K562 (cell line): ENCODE measurements at regions not wholly inside any gene's neighbourhood (a gene's known extent, or its start where the extent isn't known, plus 50 kb on each side); places are given as distances from the start of the nearest gene placed in this dataset.

ENCODE experiments used
- ATAC-seq: fragments of 200-7000 bp; cut with Tn5 transposase; 3 replicates; pipeline ENCODE4 v1.9.1; 2020; ENCODE audit warnings: moderate library complexity
- BruUV-seq: library from RNA; stranded (reverse); fragments of 400-500 nt; replicated peaks from 2 replicates; lab custom pipeline; 2021; lab: Mats Ljungman, UMichigan
- CTCF ChIA-PET: fragments of 300-600 bp; formaldehyde crosslinking; extraction: SDS; loops from one replicate; lab custom pipeline; 2021; ENCODE audit warnings: low intra/inter-chr PET ratio; lab: Yijun Ruan, JAX
- POLR2A ChIA-PET: fragments of 300-600, 350-650 bp; sonication (Branson Sonifier 250); formaldehyde crosslinking; extraction: SDS; loops from one replicate; lab custom pipeline; 2021; ENCODE audit warnings: antibody characterized with exemption, inconsistent platforms; lab: Yijun Ruan, JAX
- DNase-seq, 4 experiments: peaks; one replicate each; pipeline versions ENCODE4 v3.0.0 to v3.0.0-alpha.2; 2011 to 2018; ENCODE audit warnings: low spot score in 3 of 4, mixed read lengths in 3 of 4; ENCODE audit errors: extremely low read depth in 1 of 4
- FAIRE-seq: peaks from 2 replicates; lab custom pipeline; 2011; peaks lifted over from hg19 to GRCh38; lab: Jason Lieb, UNC
- H2AFZ ChIP-seq: 2 replicates; pipeline ENCODE4 v1.6.0; 2011; ENCODE audit warnings: low read depth, low read length, control low read depth, inconsistent platforms
- H3K27ac ChIP-seq: fragments of 200-600 bp; 3 replicates; pipeline ENCODE4 v1.8.0; 2011; ENCODE audit warnings: low read depth, mild to moderate bottlenecking, control low read depth, inconsistent platforms, low read length, moderate library complexity, mixed read lengths; ENCODE audit errors: extremely low read depth
- H3K27me3 ChIP-seq, 2 experiments: fragments of 300-600 bp in 1 of 2; 2 replicates in 1 of 2; 3 replicates in 1 of 2; pipeline versions ENCODE4 v1.6.0 to v1.8.0; 2011; ENCODE audit warnings: inconsistent platforms in 2 of 2, low read length in 2 of 2, mild to moderate bottlenecking in 1 of 2, mixed read lengths in 1 of 2, moderate library complexity in 1 of 2; ENCODE audit not compliant: control insufficient read depth in 2 of 2, insufficient read depth in 2 of 2
- H3K36me3 ChIP-seq: fragments of 300-600 bp; 3 replicates; pipeline ENCODE4 v1.8.0; 2011; ENCODE audit warnings: mild to moderate bottlenecking, low read length, inconsistent platforms; ENCODE audit not compliant: control insufficient read depth, insufficient read depth
- H3K4me1 ChIP-seq, 2 experiments: fragments of 200-600 bp in 1 of 2; replicated peaks in 1 of 2; 2 replicates in 1 of 2; 3 replicates in 1 of 2; pipeline versions ENCODE4 v1.5.1 to v1.8.0; 2011; ENCODE audit warnings: inconsistent platforms in 2 of 2, low read length in 2 of 2, mild to moderate bottlenecking in 1 of 2, mixed read lengths in 1 of 2, moderate library complexity in 1 of 2; ENCODE audit not compliant: control insufficient read depth in 2 of 2, insufficient read depth in 2 of 2
- H3K4me2 ChIP-seq: 2 replicates; pipeline ENCODE4 v1.6.1; 2011; ENCODE audit warnings: low read length, control low read depth, inconsistent platforms, mixed read lengths; ENCODE audit not compliant: insufficient read depth
- H3K4me3 ChIP-seq: fragments of 200-600 bp; sonication (generic), shearing (Covaris generic); 2 replicates; pipeline ENCODE4 v1.5.1; 2016; ENCODE audit warnings: control low read depth, inconsistent platforms
- H3K79me2 ChIP-seq: fragments of 200-600 bp; 3 replicates; pipeline ENCODE4 v1.8.0; 2011; ENCODE audit warnings: low read length, inconsistent platforms; ENCODE audit not compliant: control insufficient read depth, insufficient read depth
- H3K9ac ChIP-seq, 2 experiments: 2 replicates each; pipeline versions ENCODE4 v1.6.0 to v1.6.1; 2011; ENCODE audit warnings: low read depth in 2 of 2, low read length in 2 of 2, control low read depth in 1 of 2, inconsistent platforms in 1 of 2, mild to moderate bottlenecking in 1 of 2, mixed read lengths in 1 of 2; ENCODE audit not compliant: insufficient read depth in 1 of 2
- H3K9me1 ChIP-seq: one replicate; pipeline ENCODE4 v1.6.0; 2011; ENCODE audit warnings: inconsistent platforms, mild to moderate bottlenecking, low read length, moderate library complexity; ENCODE audit not compliant: control insufficient read depth, insufficient read depth
- H3K9me3 ChIP-seq: replicated peaks from 2 replicates; pipeline ENCODE4 v1.5.1; 2011; ENCODE audit warnings: low read depth, low read length, inconsistent platforms; ENCODE audit not compliant: control insufficient read depth, insufficient read depth
- H4K20me1 ChIP-seq: replicated peaks from 2 replicates; pipeline ENCODE4 v1.6.1; 2011; ENCODE audit warnings: low read length, inconsistent platforms, mixed read lengths; ENCODE audit not compliant: control insufficient read depth, insufficient read depth
- HIVEP1 ChIP-seq: fragments of 250-450 bp; sonication (Bioruptor Pico); IDR thresholded peaks from 2 replicates; pipeline ENCODE4 v1.4.0; 2020; ENCODE audit warnings: mild to moderate bottlenecking
- HNRNPH1 ChIP-seq: fragments of 200-400 bp; formaldehyde crosslinking; optimal IDR thresholded peaks from 2 replicates; pipeline ENCODE3; 2017; ENCODE audit warnings: low read depth, mild to moderate bottlenecking, low read length, moderate library complexity
- JUNB ChIP-seq: fragments of 450-650 bp; formaldehyde crosslinking; conservative IDR thresholded peaks from 2 replicates; pipeline ENCODE4 v1.4.0; 2020; ENCODE audit warnings: mild to moderate bottlenecking
- MCM5 ChIP-seq: fragments of 450-650 bp; IDR thresholded peaks from 2 replicates; pipeline ENCODE4 v1.6.1; 2016; ENCODE audit warnings: low read depth
- MYBL2 ChIP-seq, 2 experiments: fragments of 450-650 bp in 1 of 2; sonication (generic) in 1 of 2; formaldehyde crosslinking in 1 of 2; IDR thresholded peaks; 2 replicates each; pipeline versions ENCODE4 v1.6.1 to v1.8.1; 2017 to 2022; ENCODE audit warnings: borderline replicate concordance in 1 of 2, inconsistent platforms in 1 of 2, low read depth in 1 of 2, mild to moderate bottlenecking in 1 of 2, missing genetic modification reagents in 1 of 2, moderate library complexity in 1 of 2
- PHTF2 ChIP-seq: fragments of 250-450 bp; sonication (Bioruptor Pico); IDR thresholded peaks from 2 replicates; pipeline ENCODE4 v1.5.0; 2021; ENCODE audit warnings: mild to moderate bottlenecking
- POLR2AphosphoS2 ChIP-seq: IDR thresholded peaks from 2 replicates; pipeline ENCODE4 v1.6.1; 2012; ENCODE audit warnings: low read length, improper control_type of control experiment
- RBM34 ChIP-seq: fragments of 200-400 bp; formaldehyde crosslinking; IDR thresholded peaks from 2 replicates; pipeline ENCODE4 v1.6.1; 2018; ENCODE audit warnings: low read length, borderline replicate concordance; ENCODE audit not compliant: insufficient read depth
- TBP ChIP-seq: optimal IDR thresholded peaks from 2 replicates; pipeline ENCODE3; 2011; ENCODE audit warnings: low read depth, low read length, improper control_type of control experiment
- THRAP3 ChIP-seq: fragments of 450-650 bp; IDR thresholded peaks from 2 replicates; pipeline ENCODE4 v1.6.1; 2016; ENCODE audit warnings: mild to moderate bottlenecking, inconsistent platforms, borderline replicate concordance
- ZBTB17 ChIP-seq: fragments of 450-650 bp; formaldehyde crosslinking; IDR thresholded peaks from 2 replicates; pipeline ENCODE4 v1.4.0; 2020; ENCODE audit warnings: mild to moderate bottlenecking
- ZC3H4 ChIP-seq: sonication (generic); formaldehyde crosslinking; IDR thresholded peaks from 2 replicates; pipeline ENCODE4 v1.9.0; 2021; ENCODE audit warnings: missing genetic modification reagents, borderline replicate concordance
- ZFPM2 ChIP-seq: fragments of 250-450 bp; sonication (Bioruptor Pico); IDR thresholded peaks from 2 replicates; pipeline ENCODE4 v1.5.1; 2022; ENCODE audit warnings: mild to moderate bottlenecking
- ZNF717 ChIP-seq: fragments of 250-450 bp; sonication (Bioruptor Pico); IDR thresholded peaks from 2 replicates; pipeline ENCODE4 v1.5.0; 2021
- ZNF780A ChIP-seq: fragments of 250-450 bp; sonication (Bioruptor Pico); IDR thresholded peaks from 2 replicates; pipeline ENCODE4 v1.5.0; 2021; ENCODE audit warnings: mild to moderate bottlenecking
- in situ Hi-C: fragments of 300-500 bp; cut with MboI; formaldehyde crosslinking; loops from 4 replicates; pipeline ENCODE4 v1.15.0; 2018; ENCODE audit warnings: inconsistent platforms, mixed read lengths
- intact Hi-C: fragments of 100-400 bp; cut with micrococcal nuclease; formaldehyde crosslinking; loops from 2 replicates; pipeline ENCODE4 v1.14.2; 2022
- TF ChIP-seq, protein P1 (sequence below): IDR thresholded peaks from 2 replicates; pipeline ENCODE4 v1.6.1; 2011; ENCODE audit not compliant: insufficient read length; ENCODE audit errors: extremely low read depth

GRCh38 chr6:40152196-40152595, 217.9 kb upstream of the MOCS1 start:
- in situ Hi-C loops (no loop called here), intact Hi-C loops (no loop called here)
- Histone ChIP-seq H3K36me3 (no peaks in the 10 kb centered on the region), H3K4me1 (no peaks in the 10 kb centered on the region), H3K27ac (no peak overlapping the region), H3K27me3 (peaks cover 2 to 5% of the 10 kb centered on the region in 2 experiments; a peak in 2 of 5 replicates), H4K20me1 (no peaks in the 10 kb centered on the region), H3K9ac (no peak overlapping the region), H3K9me3 (no peaks in the 10 kb centered on the region), H2AFZ (no peak overlapping the region), H3K9me1 (no peaks in the 10 kb centered on the region), H3K4me2 (no peak overlapping the region), H3K79me2 (no peaks in the 10 kb centered on the region), H3K4me3 (no peak overlapping the region)
- BruUV-seq = no TSS peak
- CTCF ChIA-PET = no interaction called here
- ATAC-seq = no peak
- no peak for FAIRE-seq
- TF ChIP-seq MCM5 (no peak), ZNF780A (no peak), HIVEP1 (CRISPR knock-in tag) (no peak), HNRNPH1 (no peak), ZC3H4 (CRISPR knock-in tag) (no peak), PHTF2 (no peak), THRAP3 (no peak), TBP (no peak), ZFPM2 (no peak), JUNB (CRISPR knock-in tag) (no peak), POLR2AphosphoS2 (no peak), RBM34 (no peak), ZBTB17 (CRISPR knock-in tag) (no peak), ZNF717 (no peak), MYBL2 (IDR thresholded peaks at IDR 0.05; ENCODE audit: low read depth) (no peak), MYBL2 (CRISPR knock-in tag; IDR thresholded peaks at IDR 0.05; ENCODE audit: borderline replicate concordance) (no peak)
- TF ChIP-seq, protein P1, sequence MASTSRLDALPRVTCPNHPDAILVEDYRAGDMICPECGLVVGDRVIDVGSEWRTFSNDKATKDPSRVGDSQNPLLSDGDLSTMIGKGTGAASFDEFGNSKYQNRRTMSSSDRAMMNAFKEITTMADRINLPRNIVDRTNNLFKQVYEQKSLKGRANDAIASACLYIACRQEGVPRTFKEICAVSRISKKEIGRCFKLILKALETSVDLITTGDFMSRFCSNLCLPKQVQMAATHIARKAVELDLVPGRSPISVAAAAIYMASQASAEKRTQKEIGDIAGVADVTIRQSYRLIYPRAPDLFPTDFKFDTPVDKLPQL = no peak
- POLR2A ChIA-PET = interaction anchor here (0.7 to 1.4 kb wide), 3 partner anchors 10 to 12 kb away, joined by 3 to 5 read pairs (median 4); no protein-coding TSS in a partner anchor
- no peak for DNase-seq
